IMR-90 (cell line): ENCODE measurements at regions not wholly inside any gene's neighbourhood (a gene's known extent, or its start where the extent isn't known, plus 50 kb on each side); places are given as distances from the start of the nearest gene placed in this dataset.
"Not testable (repeated sequence)": the region's sequence is repeated elsewhere in the genome, so short reads cannot be mapped to it uniquely, and the experiment has no call there.

Experiments
- ATAC-seq: fragments of 200-7000 bp; cut with Tn5 transposase; 2 replicates; pipeline ENCODE4 v1.9.1; 2020; ENCODE audit warnings: low read depth, mild to moderate bottlenecking, moderate library complexity
- BruUV-seq: library from RNA; stranded (reverse); fragments of 400-500 nt; replicated peaks from 2 replicates; lab custom pipeline; 2021; lab: Mats Ljungman, UMichigan
- CTCF ChIA-PET: fragments of 300-600 bp; formaldehyde crosslinking; extraction: SDS; loops from one replicate; lab custom pipeline; 2021; ENCODE audit warnings: antibody characterized with exemption; lab: Yijun Ruan, JAX
- POLR2A ChIA-PET: fragments of 300-600 bp; sonication (Branson Sonifier 250); formaldehyde crosslinking; loops from one replicate; lab custom pipeline; 2022; ENCODE audit warnings: antibody characterized with exemption; ENCODE audit not compliant: unreplicated experiment; lab: Charles Lee
- DNase-seq: peaks from one replicate; pipeline ENCODE4 v3.0.0; 2013
- H2AFZ ChIP-seq: replicated peaks from 2 replicates; pipeline ENCODE3; 2013; ENCODE audit warnings: low read length, mild to moderate bottlenecking; ENCODE audit not compliant: poor library complexity
- H2AK5ac ChIP-seq: 2 replicates; pipeline ENCODE4 v1.6.1; 2013; ENCODE audit warnings: low read depth, low read length, inconsistent platforms
- H2AK9ac ChIP-seq: replicated peaks from 2 replicates; pipeline ENCODE3; 2013; ENCODE audit warnings: mild to moderate bottlenecking, low read depth, low read length, moderate library complexity; ENCODE audit not compliant: poor library complexity
- H2BK120ac ChIP-seq: 2 replicates; pipeline ENCODE4 v1.6.1; 2013; ENCODE audit warnings: low read depth, low read length, inconsistent platforms
- H2BK15ac ChIP-seq: 3 replicates; pipeline ENCODE4 v1.6.1; 2013; ENCODE audit warnings: low read depth, low read length, inconsistent platforms
- H2BK20ac ChIP-seq: 2 replicates; pipeline ENCODE4 v1.6.1; 2013; ENCODE audit warnings: low read depth, mild to moderate bottlenecking, inconsistent platforms, low read length, moderate library complexity
- H2BK5ac ChIP-seq: 2 replicates; pipeline ENCODE4 v1.6.1; 2013; ENCODE audit warnings: mild to moderate bottlenecking, low read depth, low read length, inconsistent platforms; ENCODE audit not compliant: poor library complexity, severe bottlenecking
- H3K14ac ChIP-seq: replicated peaks from 2 replicates; pipeline ENCODE4 v1.6.1; 2013; ENCODE audit warnings: low read depth, low read length, inconsistent platforms
- H3K18ac ChIP-seq: 2 replicates; pipeline ENCODE4 v1.6.1; 2013; ENCODE audit warnings: low read depth, low read length, control low read depth
- H3K23ac ChIP-seq: 2 replicates; pipeline ENCODE4 v1.6.1; 2013; ENCODE audit warnings: low read depth, low read length, inconsistent platforms
- H3K27ac ChIP-seq: 2 replicates; pipeline ENCODE4 v1.5.1; 2013; ENCODE audit warnings: mild to moderate bottlenecking, control low read depth, low read length; ENCODE audit not compliant: insufficient read depth
- H3K27me3 ChIP-seq: 2 replicates; pipeline ENCODE4 v1.6.1; 2013; ENCODE audit warnings: low read length; ENCODE audit not compliant: control insufficient read depth, insufficient read depth
- H3K36me3 ChIP-seq: 2 replicates; pipeline ENCODE4 v1.6.1; 2013; ENCODE audit warnings: low read length, mixed read lengths; ENCODE audit not compliant: control insufficient read depth, insufficient read depth
- H3K4ac ChIP-seq: 2 replicates; pipeline ENCODE4 v1.6.1; 2013; ENCODE audit warnings: low read depth, low read length, inconsistent platforms
- H3K4me1 ChIP-seq: 2 replicates; pipeline ENCODE4 v1.6.1; 2013; ENCODE audit warnings: low read length, mixed read lengths; ENCODE audit not compliant: control insufficient read depth, insufficient read depth
- H3K4me2 ChIP-seq: 2 replicates; pipeline ENCODE4 v1.6.1; 2013; ENCODE audit warnings: low read depth, mild to moderate bottlenecking, control low read depth, low read length, moderate library complexity
- H3K4me3 ChIP-seq: 2 replicates; pipeline ENCODE4 v1.5.1; 2013; ENCODE audit warnings: low read depth, mild to moderate bottlenecking, control low read depth, low read length, moderate library complexity; ENCODE audit not compliant: insufficient read depth
- H3K56ac ChIP-seq: 2 replicates; pipeline ENCODE4 v1.6.1; 2013; ENCODE audit warnings: low read length, inconsistent platforms; ENCODE audit not compliant: insufficient read depth; ENCODE audit errors: extremely low read depth
- H3K79me1 ChIP-seq, 2 experiments: 2 replicates each; pipeline ENCODE4 v1.6.1; 2013; ENCODE audit warnings: low read length in 2 of 2, inconsistent platforms in 1 of 2, low read depth in 1 of 2
- H3K9ac ChIP-seq: 2 replicates; pipeline ENCODE4 v1.6.1; 2013; ENCODE audit warnings: low read depth, low read length, control low read depth
- H3K9me1 ChIP-seq: 2 replicates; pipeline ENCODE4 v1.6.1; 2013; ENCODE audit warnings: low read length, inconsistent platforms; ENCODE audit not compliant: insufficient read depth
- H3K9me3 ChIP-seq: 2 replicates; pipeline ENCODE4 v1.6.1; 2013; ENCODE audit warnings: low read length; ENCODE audit not compliant: control insufficient read depth, insufficient read depth
- H4K20me1 ChIP-seq: 2 replicates; pipeline ENCODE4 v1.6.1; 2013; ENCODE audit warnings: low read length, inconsistent platforms; ENCODE audit not compliant: insufficient read depth
- H4K5ac ChIP-seq: 2 replicates; pipeline ENCODE4 v1.6.1; 2013; ENCODE audit warnings: mild to moderate bottlenecking, low read depth, low read length, control low read depth
- H4K8ac ChIP-seq, 2 experiments: 2 replicates each; pipeline ENCODE4 v1.6.1; 2013; ENCODE audit warnings: low read depth in 2 of 2, low read length in 2 of 2, control low read depth in 1 of 2, inconsistent platforms in 1 of 2
- H4K91ac ChIP-seq: 2 replicates; pipeline ENCODE4 v1.6.1; 2013; ENCODE audit warnings: low read depth, low read length, inconsistent platforms; ENCODE audit not compliant: insufficient read depth
- WGBS, 2 experiments: methylation state at CpG; one replicate each; pipeline versions ENCODE4 v1.1.5 to v1.1.7; 2013; ENCODE audit warnings: missing lambda C conversion rate in 2 of 2; ENCODE audit not compliant: insufficient read length in 1 of 2; ENCODE audit errors: extremely low coverage in 2 of 2; 5-methylcytosine and 5-hydroxymethylcytosine counted together
- dilution Hi-C: fragments of 300-500 bp; cut with HindIII; formaldehyde crosslinking; loops from one replicate; pipeline ENCODE4 v1.14.3; 2018; ENCODE audit warnings: low sequenced_read_pairs; ENCODE audit not compliant: unreplicated experiment
- in situ Hi-C: fragments of 300-500 bp; cut with MboI; formaldehyde crosslinking; loops from 3 replicates; pipeline ENCODE4 v1.14.3; 2019; ENCODE audit warnings: low sequenced_read_pairs, inconsistent platforms, mixed read lengths
- intact Hi-C: fragments of 100-400 bp; cut with micrococcal nuclease; formaldehyde crosslinking; loops from 2 replicates; pipeline ENCODE4 v1.10.0; 2022

GRCh38 chr18:42552559-42552958 is 562.9 kb downstream of the RIT2 start:
- DNase-seq = not testable (repeated sequence)
- WGBS, 2 experiments = 0% methylated on average over 1 of the region's 4 CpGs; no CpG with 5 or more reads in 1 of the 2 experiments

More at GRCh38 chr18:42552559-42552958, 562.9 kb downstream of the RIT2 start:
- H3K27ac ChIP-seq, H3K79me1 ChIP-seq, H2BK120ac ChIP-seq, H3K9me1 ChIP-seq, H3K18ac ChIP-seq, H3K4me2 ChIP-seq, H3K4me3 ChIP-seq, BruUV-seq, H2AK5ac ChIP-seq, H2BK15ac ChIP-seq, H3K4ac ChIP-seq, H3K27me3 ChIP-seq, H3K36me3 ChIP-seq, in situ Hi-C loops, H2BK20ac ChIP-seq, H2AFZ ChIP-seq, dilution Hi-C loops, H3K14ac ChIP-seq, H3K4me1 ChIP-seq, POLR2A ChIA-PET, H3K23ac ChIP-seq, H2BK5ac ChIP-seq, H3K56ac ChIP-seq, ATAC-seq, intact Hi-C loops, H4K5ac ChIP-seq, H4K8ac ChIP-seq, H2AK9ac ChIP-seq, H3K9me3 ChIP-seq, CTCF ChIA-PET, H4K20me1 ChIP-seq, H3K9ac ChIP-seq, H4K91ac ChIP-seq: not testable (repeated sequence)
